Transverse colon (tissue), 3 donors: ENCODE measurements at regions not wholly inside any gene's neighbourhood (a gene's known extent, or its start where the extent isn't known, plus 50 kb on each side); places are given as distances from the start of the nearest gene placed in this dataset.

Source experiments
- CTCF ChIP-seq, 5 experiments: fragments of 200-600 bp in 3 of 5; fragments of 450-650 bp in 2 of 5; sonication (generic) in 3 of 5; IDR thresholded peaks; 1 replicate in 2 of 5; 2 replicates in 3 of 5; pipeline ENCODE4 v1.5.1; 2016 to 2017; ENCODE audit warnings: antibody characterized with exemption in 5 of 5, inconsistent platforms in 3 of 5, mild to moderate bottlenecking in 2 of 5, moderate library complexity in 1 of 5
- POLR2A ChIP-seq: fragments of 450-650 bp; IDR thresholded peaks from one replicate; pipeline ENCODE4 v1.6.1; 2016; ENCODE audit warnings: antibody characterized with exemption, mild to moderate bottlenecking, moderate library complexity

DNA sequence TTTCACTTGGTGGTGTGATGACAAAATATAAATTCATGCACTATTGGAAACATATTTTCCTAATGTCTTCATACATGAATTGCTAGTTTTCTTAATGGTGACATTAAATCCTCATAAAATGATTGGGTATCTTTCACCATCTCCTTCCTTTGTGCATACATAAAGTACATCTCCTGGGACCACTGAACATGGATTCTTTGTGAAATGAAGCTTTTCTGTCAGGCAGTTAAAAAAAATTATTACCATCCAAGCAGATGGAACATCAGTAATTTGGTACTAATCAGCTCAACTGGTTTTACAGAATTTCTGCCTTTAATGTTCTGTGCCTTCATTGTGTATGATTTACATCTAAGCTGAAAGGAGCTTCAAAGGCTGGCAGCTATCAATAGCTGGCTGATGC lies 891.7 kb upstream of the SLC10A2 start:
- TF ChIP-seq POLR2A, result no peak
- no peak for TF ChIP-seq CTCF (IDR thresholded peaks at IDR 0.05)
